Stimulated activated CD4-positive, alpha-beta T cell treated with anti-CD3 and anti-CD28 coated beads, Interleukin-15, amount 100 ng/mL, for 24 hours (primary cell): ENCODE measurements at regions not wholly inside any gene's neighbourhood (a gene's known extent, or its start where the extent isn't known, plus 50 kb on each side); places are given as distances from the start of the nearest gene placed in this dataset.

ENCODE experiments used
- DNase-seq: peaks from one replicate; pipeline ENCODE4 v3.0.0-alpha.2; 2020

GRCh38 chr10:126787201-126787600, 116.7 kb upstream of the C10orf90 start:
- DNase-seq = no peak

GRCh38 chr10:126795318-126795717, 109.9 kb upstream of the DOCK1 start:
- DNase-seq = no peak

GRCh38 chr10:126798649-126799048, 106.6 kb upstream of the DOCK1 start:
- no peak for DNase-seq

GRCh38 chr10:126803394-126803793, 101.8 kb upstream of the DOCK1 start:
- DNase-seq = no peak

GRCh38 chr10:126804396-126804795, 100.8 kb upstream of the DOCK1 start:
- no peak for DNase-seq

GRCh38 chr10:126806498-126806897, 98.7 kb upstream of the DOCK1 start:
- DNase-seq = no peak

- no peak for DNase-seq
These were observed 98.1 kb upstream of the DOCK1 start for GRCh38 chr10:126806991-126807702.

- no peak for DNase-seq
These were observed 97.1 kb upstream of the DOCK1 start for GRCh38 chr10:126808103-126808502.

GRCh38 chr10:126813432-126813831, 91.8 kb upstream of the DOCK1 start:
- DNase-seq = no peak

GRCh38 chr10:126833542-126833941, 71.7 kb upstream of the DOCK1 start:
- DNase-seq = no peak

GRCh38 chr10:126836009-126836408, 69.2 kb upstream of the DOCK1 start:
- DNase-seq = no peak

- no peak for DNase-seq
These were observed 66.9 kb upstream of the DOCK1 start for GRCh38 chr10:126838316-126838715.

- no peak for DNase-seq
These were observed 66.0 kb upstream of the DOCK1 start for GRCh38 chr10:126839094-126839761.

GRCh38 chr10:126840576-126841135, 64.6 kb upstream of the DOCK1 start:
- no peak for DNase-seq

GRCh38 chr10:126841341-126841895, 63.8 kb upstream of the DOCK1 start:
- no peak for DNase-seq

GRCh38 chr10:126842356-126842755, 62.9 kb upstream of the DOCK1 start:
- no peak for DNase-seq

GRCh38 chr10:126842836-126843235, 62.4 kb upstream of the DOCK1 start:
- DNase-seq = no peak

- no peak for DNase-seq
These were observed 61.8 kb upstream of the DOCK1 start for GRCh38 chr10:126843299-126843934.

- DNase-seq = no peak
These were observed 60.8 kb upstream of the DOCK1 start for GRCh38 chr10:126844406-126844805.

- DNase-seq = no peak
These were observed 58.8 kb upstream of the DOCK1 start for GRCh38 chr10:126846469-126846868.

GRCh38 chr10:126846959-126847358, 58.3 kb upstream of the DOCK1 start:
- DNase-seq = no peak

- no peak for DNase-seq
These were observed 57.6 kb upstream of the DOCK1 start for GRCh38 chr10:126847666-126848065.

GRCh38 chr10:126849646-126850045, 55.6 kb upstream of the DOCK1 start:
- no peak for DNase-seq
